ENCODE measurements at regions not wholly inside any gene's neighbourhood (a gene's known extent, or its start where the extent isn't known, plus 50 kb on each side); places are given as distances from the start of the nearest gene placed in this dataset.

GRCh38 chr10:56975513-56975912 is 614.5 kb upstream of the ZWINT start:
- TF ChIP-seq CTCF (IDR thresholded peaks at IDR 0.05; ENCODE audit: low read length, missing control alignments) = no peak
- DNase-seq (ENCODE audit: low read depth) = no peak

GRCh38 chr10:56973766-56974165 is 612.7 kb upstream of the ZWINT start:
- no peak overlapping the region for H3K4me3 ChIP-seq (replicated peaks; ENCODE audit: low read depth, low read length)
- DNase-seq (ENCODE audit: low read depth) = no peak
- TF ChIP-seq CTCF (IDR thresholded peaks at IDR 0.05; ENCODE audit: low read length, missing control alignments) = no peak

More at GRCh38 chr10:56975513-56975912, 614.5 kb upstream of the ZWINT start:
- no peak overlapping the region for H3K4me3 ChIP-seq (replicated peaks; ENCODE audit: low read depth, low read length)

GRCh38 chr10:56943221-56943755 is 582.2 kb upstream of the ZWINT start:
- no peak for TF ChIP-seq CTCF (IDR thresholded peaks at IDR 0.05; ENCODE audit: low read length, missing control alignments)

GRCh38 chr10:56934515-56934914 is 573.5 kb upstream of the ZWINT start:
- no peak overlapping the region for H3K4me3 ChIP-seq (replicated peaks; ENCODE audit: low read depth, low read length)
- TF ChIP-seq CTCF (IDR thresholded peaks at IDR 0.05; ENCODE audit: low read length, missing control alignments) = no peak
- no peak for DNase-seq (ENCODE audit: low read depth)

More at GRCh38 chr10:56943221-56943755, 582.2 kb upstream of the ZWINT start:
- H3K4me3 ChIP-seq (replicated peaks; ENCODE audit: low read depth, low read length) = no peak overlapping the region
- DNase-seq (ENCODE audit: low read depth) = no peak

- DNase-seq (ENCODE audit: low read depth) = no peak
- TF ChIP-seq CTCF (IDR thresholded peaks at IDR 0.05; ENCODE audit: low read length, missing control alignments) = no peak
- no peak overlapping the region for H3K4me3 ChIP-seq (replicated peaks; ENCODE audit: low read depth, low read length)
These were observed 567.7 kb upstream of the ZWINT start for GRCh38 chr10:56928714-56929113.

- TF ChIP-seq CTCF (IDR thresholded peaks at IDR 0.05; ENCODE audit: low read length, missing control alignments) = no peak
- H3K4me3 ChIP-seq (replicated peaks; ENCODE audit: low read depth, low read length) = no peak overlapping the region
- DNase-seq (ENCODE audit: low read depth) = no peak
These were observed 566.6 kb upstream of the ZWINT start for GRCh38 chr10:56927701-56928100.

GRCh38 chr10:56920601-56921261 is 559.7 kb upstream of the ZWINT start:
- no peak for DNase-seq (ENCODE audit: low read depth)
- no peak overlapping the region for H3K4me3 ChIP-seq (replicated peaks; ENCODE audit: low read depth, low read length)
- no peak for TF ChIP-seq CTCF (IDR thresholded peaks at IDR 0.05; ENCODE audit: low read length, missing control alignments)
